D341Med (cell line): ENCODE measurements at regions not wholly inside any gene's neighbourhood (a gene's known extent, or its start where the extent isn't known, plus 50 kb on each side); places are given as distances from the start of the nearest gene placed in this dataset.
"Not testable (repeated sequence)": the region's sequence is repeated elsewhere in the genome, so short reads cannot be mapped to it uniquely, and the experiment has no call there.

Source experiments
- DNase-seq: peaks from one replicate; pipeline ENCODE4 v3.0.0; 2012; ENCODE audit warnings: low spot score

GRCh38 chr13:54268013-54268695 is 1239.5 kb downstream of the OLFM4 start:
- DNase-seq: not testable (repeated sequence)

GRCh38 chr13:54287062-54287764 is 1258.6 kb downstream of the OLFM4 start:
- DNase-seq: peak; percentile 48

- no peak for DNase-seq
Observed at GRCh38 chr13:54301085-54301484, 1272.5 kb downstream of the OLFM4 start.

GRCh38 chr13:54305377-54305776 is 1276.8 kb downstream of the OLFM4 start:
- DNase-seq: no peak

- no peak for DNase-seq
Observed at GRCh38 chr13:54312885-54313284, 1284.3 kb downstream of the OLFM4 start.

- DNase-seq: no peak
Observed at GRCh38 chr13:54317722-54318121, 1289.1 kb downstream of the OLFM4 start.

- DNase-seq: no peak
Observed at GRCh38 chr13:54337540-54337939, 1308.9 kb downstream of the OLFM4 start.

- DNase-seq: no peak
Observed at GRCh38 chr13:54347531-54347930, 1318.9 kb downstream of the OLFM4 start.

GRCh38 chr13:54356209-54356608 is 1327.6 kb downstream of the OLFM4 start:
- DNase-seq: no peak

- no peak for DNase-seq
Observed at GRCh38 chr13:54356849-54357248, 1328.2 kb downstream of the OLFM4 start.

- no peak for DNase-seq
Observed at GRCh38 chr13:54357284-54357933, 1328.8 kb downstream of the OLFM4 start.

- no peak for DNase-seq
Observed at GRCh38 chr13:54361460-54361859, 1332.8 kb downstream of the OLFM4 start.

- no peak for DNase-seq
Observed at GRCh38 chr13:54366728-54367127, 1338.1 kb downstream of the OLFM4 start.

GRCh38 chr13:54367639-54368271 is 1339.1 kb downstream of the OLFM4 start:
- DNase-seq: no peak

- DNase-seq: no peak
Observed at GRCh38 chr13:54368387-54368786, 1339.8 kb downstream of the OLFM4 start.

- DNase-seq: no peak
Observed at GRCh38 chr13:54373211-54373610, 1344.6 kb downstream of the OLFM4 start.

GRCh38 chr13:54379461-54379860 is 1350.8 kb downstream of the OLFM4 start:
- DNase-seq: no peak

GRCh38 chr13:54383604-54384003 is 1355.0 kb downstream of the OLFM4 start:
- no peak for DNase-seq

GRCh38 chr13:54387625-54388024 is 1359.0 kb downstream of the OLFM4 start:
- no peak for DNase-seq

- DNase-seq: no peak
Observed at GRCh38 chr13:54390841-54391240, 1362.2 kb downstream of the OLFM4 start.

GRCh38 chr13:54394085-54394700 is 1365.6 kb downstream of the OLFM4 start:
- DNase-seq: no peak

GRCh38 chr13:54394908-54395307 is 1366.3 kb downstream of the OLFM4 start:
- no peak for DNase-seq
